ENCODE measurements at regions not wholly inside any gene's neighbourhood (a gene's known extent, or its start where the extent isn't known, plus 50 kb on each side); places are given as distances from the start of the nearest gene placed in this dataset.
A peak's percentile ranks its signal among the peaks of the same experiment; 100 is the strongest.

- DNase-seq (ENCODE audit: low read depth): no peak
Measured at GRCh38 chr2:9738535-9739496, 104.5 kb upstream of the TAF1B start.

GRCh38 chr2:9739531-9739964 is 103.7 kb upstream of the TAF1B start:
- no peak for DNase-seq (ENCODE audit: low read depth)

GRCh38 chr2:9740382-9741073 is 102.7 kb upstream of the TAF1B start:
- DNase-seq (ENCODE audit: low read depth): no peak

GRCh38 chr2:9741110-9741509 is 102.2 kb upstream of the TAF1B start:
- DNase-seq (ENCODE audit: low read depth): no peak

- DNase-seq (ENCODE audit: low read depth): no peak
Measured at GRCh38 chr2:9742601-9743000, 100.7 kb upstream of the TAF1B start.

GRCh38 chr2:9744256-9745004 is 98.8 kb upstream of the TAF1B start:
- peak; percentile 64 for DNase-seq (ENCODE audit: low read depth)

GRCh38 chr2:9745153-9745899 is 97.9 kb upstream of the TAF1B start:
- no peak for DNase-seq (ENCODE audit: low read depth)

- no peak for DNase-seq (ENCODE audit: low read depth)
Measured at GRCh38 chr2:9747396-9747795, 95.9 kb upstream of the TAF1B start.

GRCh38 chr2:9748577-9748976 is 94.7 kb upstream of the TAF1B start:
- no peak for DNase-seq (ENCODE audit: low read depth)

GRCh38 chr2:9749546-9750223 is 93.6 kb upstream of the TAF1B start:
- DNase-seq (ENCODE audit: low read depth): no peak

- no peak for DNase-seq (ENCODE audit: low read depth)
Measured at GRCh38 chr2:9750224-9751215, 92.8 kb upstream of the TAF1B start.

GRCh38 chr2:9751831-9752230 is 91.4 kb upstream of the TAF1B start:
- no peak for DNase-seq (ENCODE audit: low read depth)

- DNase-seq (ENCODE audit: low read depth): no peak
Measured at GRCh38 chr2:9752441-9753275, 90.6 kb upstream of the TAF1B start.

- DNase-seq (ENCODE audit: low read depth): peak; percentile 62
Measured at GRCh38 chr2:9753276-9753600, 90.0 kb upstream of the TAF1B start.

- no peak for DNase-seq (ENCODE audit: low read depth)
Measured at GRCh38 chr2:9753665-9754531, 89.4 kb upstream of the TAF1B start.

GRCh38 chr2:9754532-9754887 is 88.8 kb upstream of the TAF1B start:
- DNase-seq (ENCODE audit: low read depth): no peak

- no peak for DNase-seq (ENCODE audit: low read depth)
Measured at GRCh38 chr2:9755008-9755407, 88.3 kb upstream of the TAF1B start.

GRCh38 chr2:9755638-9756037 is 87.6 kb upstream of the TAF1B start:
- no peak for DNase-seq (ENCODE audit: low read depth)

Measured in fibroblast of gingiva (primary cell).